Neural cell (in vitro differentiated cells): ENCODE measurements at regions not wholly inside any gene's neighbourhood (a gene's known extent, or its start where the extent isn't known, plus 50 kb on each side); places are given as distances from the start of the nearest gene placed in this dataset.

ENCODE experiments used
- H2AFZ ChIP-seq: fragments of 200-600, 300-800 bp; sonication (generic), shearing (Covaris generic); 2 replicates; pipeline ENCODE4 v1.6.0; 2014; ENCODE audit warnings: low read depth, mild to moderate bottlenecking, antibody characterized with exemption, low read length, moderate library complexity
- H3F3A ChIP-seq: fragments of 200-600 bp; shearing (Covaris generic); 2 replicates; pipeline ENCODE4 v1.6.1; 2016; ENCODE audit warnings: mild to moderate bottlenecking, moderate library complexity, mixed read lengths, antibody characterized with exemption, low read length; ENCODE audit not compliant: insufficient read depth, poor library complexity, severe bottlenecking
- H3K27ac ChIP-seq: fragments of 200-600, 300-800 bp; sonication (generic), shearing (Covaris generic); 2 replicates; pipeline ENCODE4 v1.5.1; 2014; ENCODE audit warnings: mild to moderate bottlenecking, low read length, moderate library complexity
- H3K27me3 ChIP-seq: fragments of 300-800, 200-600 bp; sonication (generic), shearing (Covaris generic); 2 replicates; pipeline ENCODE4 v1.6.0; 2014; ENCODE audit warnings: mild to moderate bottlenecking, low read depth, low read length, moderate library complexity; ENCODE audit not compliant: insufficient read depth
- H3K36me3 ChIP-seq: fragments of 300-800, 200-600 bp; sonication (generic), shearing (Covaris generic); 2 replicates; pipeline ENCODE4 v1.5.1; 2014; ENCODE audit warnings: mild to moderate bottlenecking, antibody characterized with exemption, low read length, moderate library complexity; ENCODE audit not compliant: insufficient read depth
- H3K4me2 ChIP-seq: fragments of 300-800, 200-600 bp; sonication (generic), shearing (Covaris generic); 2 replicates; pipeline ENCODE4 v1.6.0; 2014; ENCODE audit warnings: mild to moderate bottlenecking, low read length
- H3K4me3 ChIP-seq: fragments of 300-800, 200-600 bp; sonication (generic), shearing (Covaris generic); 2 replicates; pipeline ENCODE4 v1.5.1; 2014; ENCODE audit warnings: mild to moderate bottlenecking, low read length, moderate library complexity
- H3K79me2 ChIP-seq: fragments of 200-600 bp; shearing (Covaris generic); replicated peaks from 2 replicates; pipeline ENCODE4 v1.6.0; 2014; ENCODE audit warnings: mild to moderate bottlenecking, low read length, moderate library complexity; ENCODE audit not compliant: insufficient read depth
- H3K9ac ChIP-seq: fragments of 300-800, 200-600 bp; sonication (generic), shearing (Covaris generic); 2 replicates; pipeline ENCODE4 v1.6.1; 2016; ENCODE audit warnings: mild to moderate bottlenecking, low read length, mixed read lengths
- H3K9me2 ChIP-seq: fragments of 200-600 bp; shearing (Covaris generic); 2 replicates; pipeline ENCODE4 v1.6.1; 2016; ENCODE audit warnings: mild to moderate bottlenecking, low read length, mixed read lengths; ENCODE audit not compliant: insufficient read depth
- H3K9me3 ChIP-seq: fragments of 200-600, 300-800 bp; sonication (generic), shearing (Covaris generic); 2 replicates; pipeline ENCODE4 v1.6.1; 2016; ENCODE audit warnings: mild to moderate bottlenecking, mixed run types, low read length, moderate library complexity, mixed read lengths
- H4K20me1 ChIP-seq: fragments of 200-600 bp; shearing (Covaris generic); 2 replicates; pipeline ENCODE4 v1.6.1; 2016; ENCODE audit warnings: mild to moderate bottlenecking, mixed run types; ENCODE audit not compliant: insufficient read depth
- EP300 ChIP-seq: fragments of 450-650 bp; conservative IDR thresholded peaks from 2 replicates; pipeline ENCODE4 v1.6.1; 2014; ENCODE audit warnings: antibody characterized with exemption, mild to moderate bottlenecking, moderate library complexity; ENCODE audit not compliant: poor library complexity, severe bottlenecking
- EZH2 ChIP-seq: fragments of 200-600, 300-800 bp; shearing (Covaris generic), sonication (generic); IDR thresholded peaks from 2 replicates; pipeline ENCODE4 v1.6.1; 2014; ENCODE audit warnings: antibody characterized with exemption, low read length, borderline replicate concordance, mild to moderate bottlenecking; ENCODE audit not compliant: insufficient read depth, poor library complexity, severe bottlenecking
- MXI1 ChIP-seq: fragments of 450-650 bp; conservative IDR thresholded peaks from 2 replicates; pipeline ENCODE4 v1.6.1; 2014; ENCODE audit warnings: antibody characterized with exemption, mild to moderate bottlenecking; ENCODE audit not compliant: poor library complexity, severe bottlenecking
- POLR2AphosphoS5 ChIP-seq: IDR thresholded peaks from 2 replicates; pipeline ENCODE4 v1.6.1; 2012
- RAD21 ChIP-seq: fragments of 450-650 bp; conservative IDR thresholded peaks from 2 replicates; pipeline ENCODE4 v1.6.1; 2014; ENCODE audit warnings: antibody characterized with exemption, mild to moderate bottlenecking, moderate library complexity
- SMC3 ChIP-seq: fragments of 450-650 bp; conservative IDR thresholded peaks from 2 replicates; pipeline ENCODE4 v1.6.1; 2014; ENCODE audit warnings: antibody characterized with exemption, mild to moderate bottlenecking, moderate library complexity; ENCODE audit not compliant: poor library complexity
- TAF1 ChIP-seq: IDR thresholded peaks from 2 replicates; pipeline ENCODE4 v1.6.1; 2012; ENCODE audit warnings: low read depth
- TF ChIP-seq, protein P1 (sequence below): fragments of 450-650 bp; IDR thresholded peaks from 2 replicates; pipeline ENCODE4 v1.5.1; 2014; ENCODE audit warnings: antibody characterized with exemption, mild to moderate bottlenecking, moderate library complexity; ENCODE audit not compliant: poor library complexity, severe bottlenecking
- TF ChIP-seq, protein P2 (sequence below): IDR thresholded peaks from 2 replicates; pipeline ENCODE4 v1.6.1; 2012; ENCODE audit warnings: borderline replicate concordance

DNA sequence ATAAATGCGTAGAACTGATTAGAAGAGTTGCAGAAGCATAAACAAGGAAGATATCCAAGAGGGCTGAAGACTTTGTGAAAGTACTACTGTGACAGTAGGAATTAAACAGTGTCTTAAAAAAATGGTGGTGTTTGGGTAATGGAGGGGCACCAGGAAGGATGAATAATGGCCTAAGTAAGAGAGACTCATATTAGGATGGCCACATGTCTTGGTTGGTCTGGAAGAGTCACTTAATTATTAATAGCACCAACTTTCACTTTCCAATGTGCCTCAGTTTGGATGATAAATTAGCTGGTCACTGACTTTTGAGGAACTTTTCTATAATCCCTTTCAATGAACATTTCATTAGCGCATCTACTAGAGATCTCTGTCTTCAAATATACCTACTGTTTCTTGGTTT, 372.2 kb downstream of the NYAP2 start:
- Histone ChIP-seq H3K4me3 (no peak overlapping the region), H3F3A (no peaks in the 10 kb centered on the region), H3K9me2 (no peaks in the 10 kb centered on the region), H3K9me3 (no peaks in the 10 kb centered on the region), H3K79me2 (no peaks in the 10 kb centered on the region), H4K20me1 (no peaks in the 10 kb centered on the region), H3K27me3 (no peaks in the 10 kb centered on the region), H2AFZ (no peak overlapping the region), H3K27ac (no peak overlapping the region), H3K4me2 (no peak overlapping the region), H3K36me3 (no peaks in the 10 kb centered on the region), H3K9ac (no peak overlapping the region)
- no peak for TF ChIP-seq MXI1
- TF ChIP-seq EZH2 = no peak
- no peak for TF ChIP-seq RAD21
- TF ChIP-seq, protein P1, sequence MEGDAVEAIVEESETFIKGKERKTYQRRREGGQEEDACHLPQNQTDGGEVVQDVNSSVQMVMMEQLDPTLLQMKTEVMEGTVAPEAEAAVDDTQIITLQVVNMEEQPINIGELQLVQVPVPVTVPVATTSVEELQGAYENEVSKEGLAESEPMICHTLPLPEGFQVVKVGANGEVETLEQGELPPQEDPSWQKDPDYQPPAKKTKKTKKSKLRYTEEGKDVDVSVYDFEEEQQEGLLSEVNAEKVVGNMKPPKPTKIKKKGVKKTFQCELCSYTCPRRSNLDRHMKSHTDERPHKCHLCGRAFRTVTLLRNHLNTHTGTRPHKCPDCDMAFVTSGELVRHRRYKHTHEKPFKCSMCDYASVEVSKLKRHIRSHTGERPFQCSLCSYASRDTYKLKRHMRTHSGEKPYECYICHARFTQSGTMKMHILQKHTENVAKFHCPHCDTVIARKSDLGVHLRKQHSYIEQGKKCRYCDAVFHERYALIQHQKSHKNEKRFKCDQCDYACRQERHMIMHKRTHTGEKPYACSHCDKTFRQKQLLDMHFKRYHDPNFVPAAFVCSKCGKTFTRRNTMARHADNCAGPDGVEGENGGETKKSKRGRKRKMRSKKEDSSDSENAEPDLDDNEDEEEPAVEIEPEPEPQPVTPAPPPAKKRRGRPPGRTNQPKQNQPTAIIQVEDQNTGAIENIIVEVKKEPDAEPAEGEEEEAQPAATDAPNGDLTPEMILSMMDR = no peak
- TF ChIP-seq TAF1 = no peak
- no peak for TF ChIP-seq SMC3
- TF ChIP-seq POLR2AphosphoS5 = no peak
- TF ChIP-seq, protein P2, sequence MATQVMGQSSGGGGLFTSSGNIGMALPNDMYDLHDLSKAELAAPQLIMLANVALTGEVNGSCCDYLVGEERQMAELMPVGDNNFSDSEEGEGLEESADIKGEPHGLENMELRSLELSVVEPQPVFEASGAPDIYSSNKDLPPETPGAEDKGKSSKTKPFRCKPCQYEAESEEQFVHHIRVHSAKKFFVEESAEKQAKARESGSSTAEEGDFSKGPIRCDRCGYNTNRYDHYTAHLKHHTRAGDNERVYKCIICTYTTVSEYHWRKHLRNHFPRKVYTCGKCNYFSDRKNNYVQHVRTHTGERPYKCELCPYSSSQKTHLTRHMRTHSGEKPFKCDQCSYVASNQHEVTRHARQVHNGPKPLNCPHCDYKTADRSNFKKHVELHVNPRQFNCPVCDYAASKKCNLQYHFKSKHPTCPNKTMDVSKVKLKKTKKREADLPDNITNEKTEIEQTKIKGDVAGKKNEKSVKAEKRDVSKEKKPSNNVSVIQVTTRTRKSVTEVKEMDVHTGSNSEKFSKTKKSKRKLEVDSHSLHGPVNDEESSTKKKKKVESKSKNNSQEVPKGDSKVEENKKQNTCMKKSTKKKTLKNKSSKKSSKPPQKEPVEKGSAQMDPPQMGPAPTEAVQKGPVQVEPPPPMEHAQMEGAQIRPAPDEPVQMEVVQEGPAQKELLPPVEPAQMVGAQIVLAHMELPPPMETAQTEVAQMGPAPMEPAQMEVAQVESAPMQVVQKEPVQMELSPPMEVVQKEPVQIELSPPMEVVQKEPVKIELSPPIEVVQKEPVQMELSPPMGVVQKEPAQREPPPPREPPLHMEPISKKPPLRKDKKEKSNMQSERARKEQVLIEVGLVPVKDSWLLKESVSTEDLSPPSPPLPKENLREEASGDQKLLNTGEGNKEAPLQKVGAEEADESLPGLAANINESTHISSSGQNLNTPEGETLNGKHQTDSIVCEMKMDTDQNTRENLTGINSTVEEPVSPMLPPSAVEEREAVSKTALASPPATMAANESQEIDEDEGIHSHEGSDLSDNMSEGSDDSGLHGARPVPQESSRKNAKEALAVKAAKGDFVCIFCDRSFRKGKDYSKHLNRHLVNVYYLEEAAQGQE = no peak
- no peak for TF ChIP-seq EP300

DNA sequence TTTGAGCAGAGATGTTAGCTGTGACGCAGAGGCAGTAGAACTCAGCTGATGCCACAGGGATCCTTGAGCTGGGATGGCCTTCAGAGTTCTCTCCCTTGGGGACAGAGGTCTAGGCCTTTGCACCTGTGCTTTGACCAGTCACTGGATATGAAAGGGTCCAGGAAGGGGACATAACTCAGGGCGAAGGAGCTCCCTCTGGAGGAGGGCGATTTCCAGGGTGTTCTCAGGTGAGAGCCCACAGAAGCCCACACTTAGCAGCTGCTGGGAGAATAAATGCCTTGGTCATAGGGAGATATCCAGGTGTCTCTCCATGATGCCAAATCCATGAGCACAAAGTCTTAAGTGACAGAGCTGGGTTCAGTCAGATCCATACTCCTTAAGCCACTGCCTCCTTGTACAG, 369.2 kb downstream of the NYAP2 start:
- no peak overlapping the region for H2AFZ ChIP-seq
- no peak overlapping the region for H3K27ac ChIP-seq
- no peaks in the 10 kb centered on the region for H3K9me2 ChIP-seq

More for the DNA sequence above, 369.2 kb downstream of the NYAP2 start:
- H3K4me3 ChIP-seq = no peak overlapping the region
- H3F3A ChIP-seq = no peaks in the 10 kb centered on the region
- H3K9me3 ChIP-seq = no peaks in the 10 kb centered on the region
- H4K20me1 ChIP-seq = no peaks in the 10 kb centered on the region
- H3K79me2 ChIP-seq = no peaks in the 10 kb centered on the region
- H3K4me2 ChIP-seq = no peak overlapping the region
- no peaks in the 10 kb centered on the region for H3K36me3 ChIP-seq
- TF ChIP-seq MXI1 = no peak
- TF ChIP-seq EZH2 = no peak
- TF ChIP-seq, protein P2 = no peak
- no peak for TF ChIP-seq EP300
- no peak for TF ChIP-seq SMC3
- TF ChIP-seq TAF1 = no peak
- no peak for TF ChIP-seq RAD21
- TF ChIP-seq, protein P1 = no peak
- no peak for TF ChIP-seq POLR2AphosphoS5
- H3K27me3 ChIP-seq = no peaks in the 10 kb centered on the region
- H3K9ac ChIP-seq = no peak overlapping the region
